A172 (cell line): ENCODE measurements at regions not wholly inside any gene's neighbourhood (a gene's known extent, or its start where the extent isn't known, plus 50 kb on each side); places are given as distances from the start of the nearest gene placed in this dataset.

Experiments
- DNase-seq: peaks from one replicate; pipeline ENCODE4 v3.0.0-alpha.2; 2015; ENCODE audit warnings: low spot score

DNA sequence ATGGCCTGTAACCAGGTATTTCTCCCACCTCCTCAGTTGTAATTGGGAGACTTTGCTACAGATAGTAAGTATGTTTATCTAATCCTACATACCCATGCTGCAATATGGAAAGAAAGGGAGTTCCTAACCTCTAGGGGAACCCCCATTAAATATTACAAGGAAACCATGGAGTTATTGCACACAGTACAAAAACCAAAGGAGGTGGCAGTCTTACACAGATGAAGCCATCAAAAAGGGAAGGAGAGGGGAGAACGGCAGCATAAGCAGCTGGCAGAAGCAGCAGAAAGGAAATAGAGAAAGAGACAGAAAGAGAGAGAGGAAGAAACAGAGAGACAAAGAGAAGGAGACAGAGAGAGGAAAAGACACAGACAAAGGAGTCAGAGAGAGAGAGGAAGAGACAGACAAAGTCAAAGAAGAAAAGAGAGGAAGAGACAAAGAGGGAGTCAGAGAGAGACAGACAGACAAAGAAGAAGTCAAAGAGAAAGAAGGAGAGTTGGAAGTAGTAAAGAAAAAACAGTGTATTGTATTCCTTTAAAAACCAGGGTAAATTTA lies 142.9 kb downstream of the FASLG start:
- no peak for DNase-seq

DNA sequence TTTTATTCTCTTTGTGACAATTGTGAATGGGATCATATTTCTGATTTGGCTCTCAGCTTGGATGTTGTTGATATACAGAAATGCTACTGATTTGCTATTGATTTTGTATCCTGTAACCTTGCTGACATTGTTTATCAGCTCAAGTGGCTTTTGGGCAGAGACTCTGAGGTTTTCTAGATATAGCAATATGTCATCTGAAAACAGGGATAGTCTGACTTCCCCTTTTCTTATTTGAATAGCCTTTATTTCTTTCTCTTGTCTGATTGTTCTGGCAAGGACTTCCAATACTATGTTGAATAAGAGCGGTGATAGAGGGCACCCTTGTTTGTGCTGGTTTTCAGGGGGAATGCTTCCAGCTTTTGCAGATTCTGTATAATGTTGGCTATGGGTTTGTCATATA lies 150.8 kb downstream of the FASLG start:
- DNase-seq: no peak

GRCh38 chr1:172810480-172811175 lies 151.7 kb downstream of the FASLG start:
- DNase-seq: no peak

- DNase-seq: no peak
Measured at GRCh38 chr1:172811694-172812093, 152.8 kb downstream of the FASLG start.

- DNase-seq: no peak
Measured at GRCh38 chr1:172812118-172812517, 153.2 kb downstream of the FASLG start.

DNA sequence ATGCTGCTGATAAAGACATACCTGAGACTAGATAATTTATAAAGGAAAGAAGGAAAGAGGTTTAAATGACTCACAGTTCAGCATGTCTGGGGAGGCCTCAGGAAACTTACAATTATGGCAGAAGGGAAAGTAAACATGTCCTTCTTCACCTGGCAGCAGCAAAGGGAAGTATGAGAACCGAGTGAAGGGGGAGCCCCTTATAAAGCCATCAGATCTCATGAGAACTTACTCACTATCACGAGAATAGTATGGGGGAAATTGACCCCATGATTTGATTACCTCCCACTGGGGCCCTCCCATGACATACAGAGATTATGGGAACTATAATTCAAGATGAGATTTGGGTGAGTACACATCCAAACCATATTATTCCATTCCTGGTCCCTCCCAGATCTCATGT lies 154.4 kb downstream of the FASLG start:
- no peak for DNase-seq

GRCh38 chr1:172814428-172814827 lies 155.5 kb downstream of the FASLG start:
- DNase-seq: no peak

- no peak for DNase-seq
Measured at GRCh38 chr1:172815740-172816139, 156.8 kb downstream of the FASLG start.

GRCh38 chr1:172818841-172819527 lies 160.1 kb downstream of the FASLG start:
- no peak for DNase-seq

GRCh38 chr1:172820475-172821158 lies 161.7 kb downstream of the FASLG start:
- DNase-seq: no peak

GRCh38 chr1:172821609-172822274 lies 162.8 kb downstream of the FASLG start:
- peak; percentile 93 for DNase-seq

DNA sequence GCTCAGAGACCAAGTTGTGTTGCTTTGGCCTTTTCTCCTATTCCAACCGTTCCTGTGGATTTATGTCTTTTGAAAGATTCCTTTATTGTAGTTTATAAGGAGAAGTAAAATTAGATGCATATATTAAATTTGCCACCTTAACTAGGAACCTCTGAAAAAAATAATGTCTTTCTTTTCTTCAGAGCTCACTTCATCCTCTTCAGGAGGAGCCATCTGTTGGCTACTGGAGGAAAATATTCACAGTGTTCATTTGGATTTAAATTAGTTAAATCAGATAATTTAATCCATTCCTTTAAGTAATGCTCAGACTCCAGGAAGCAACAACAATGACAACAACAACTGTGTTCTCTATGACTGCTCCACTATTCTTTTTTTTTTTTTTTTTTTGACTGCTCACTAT lies 164.0 kb downstream of the FASLG start:
- DNase-seq: no peak

- peak; percentile 51 for DNase-seq
Measured at GRCh38 chr1:172823534-172823933, 164.6 kb downstream of the FASLG start.

GRCh38 chr1:172824209-172824608 lies 165.3 kb downstream of the FASLG start:
- no peak for DNase-seq

- DNase-seq: peak; percentile 87
Measured at GRCh38 chr1:172826096-172826741, 167.3 kb downstream of the FASLG start.

GRCh38 chr1:172827301-172827700 lies 168.4 kb downstream of the FASLG start:
- DNase-seq: no peak

DNA sequence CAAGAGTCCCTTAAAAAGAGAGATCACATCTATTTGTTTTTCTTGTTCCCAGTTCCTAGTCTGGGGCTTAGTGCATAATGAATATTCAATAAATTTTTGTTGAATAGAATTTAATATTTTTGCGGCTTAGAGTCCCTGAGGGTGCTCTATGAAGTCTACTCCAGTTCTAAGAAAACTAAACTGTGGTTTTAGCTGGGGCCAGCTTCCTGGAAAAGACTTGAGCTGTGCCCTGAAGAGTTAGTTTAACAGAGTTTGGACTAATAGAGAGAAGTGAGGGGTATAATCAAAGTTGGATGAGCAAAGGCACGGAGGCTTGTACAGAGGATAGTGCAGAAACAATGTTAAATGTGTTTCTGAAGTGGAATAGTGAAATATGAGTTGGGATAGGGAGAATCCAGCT lies 168.9 kb downstream of the FASLG start:
- no peak for DNase-seq

GRCh38 chr1:172832006-172832725 lies 173.3 kb downstream of the FASLG start:
- DNase-seq: no peak

DNA sequence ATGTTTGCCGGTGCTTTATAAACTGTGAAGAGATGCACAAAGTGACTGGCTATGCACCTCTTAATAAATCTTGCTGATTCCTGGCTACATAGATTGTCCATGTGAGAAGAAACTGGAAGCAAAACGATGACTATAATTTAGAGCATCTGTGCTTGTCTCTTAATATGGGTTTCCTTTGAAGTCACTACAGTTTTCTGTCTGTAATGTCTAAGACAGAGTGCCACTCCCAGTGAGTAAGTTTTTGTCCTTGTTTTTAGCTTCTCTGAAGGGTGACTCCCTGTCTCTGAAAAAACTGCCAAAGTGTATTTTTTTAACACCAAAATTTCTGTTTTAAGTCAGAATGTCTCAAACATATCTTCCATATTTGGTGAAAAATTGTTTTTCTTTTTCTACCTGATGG lies 175.1 kb downstream of the FASLG start:
- DNase-seq: no peak

- DNase-seq: no peak
Measured at GRCh38 chr1:172834609-172835008, 175.7 kb downstream of the FASLG start.

DNA sequence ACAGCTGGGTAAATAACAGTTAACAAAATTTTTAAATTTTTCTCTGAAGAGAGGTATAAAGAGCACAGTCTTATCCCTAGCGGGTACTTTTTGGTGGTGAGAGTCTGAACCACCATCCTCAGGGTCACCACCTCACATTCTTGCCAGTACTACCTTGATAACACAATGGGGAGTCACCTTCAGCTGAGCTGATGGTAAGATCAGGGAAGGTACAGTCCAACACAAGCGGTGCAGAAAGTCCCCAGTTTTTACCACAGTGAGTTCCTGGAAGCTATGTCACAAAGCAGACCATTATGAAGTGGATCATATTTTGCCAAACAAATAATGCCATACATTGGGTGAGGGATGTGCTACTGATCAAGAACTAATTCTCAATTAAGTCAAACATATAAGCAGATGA lies 176.9 kb downstream of the FASLG start:
- no peak for DNase-seq
